Spleen (tissue), 11 donors: ENCODE measurements at regions not wholly inside any gene's neighbourhood (a gene's known extent, or its start where the extent isn't known, plus 50 kb on each side); places are given as distances from the start of the nearest gene placed in this dataset.

ENCODE experiments used
- DNase-seq: peaks from one replicate; pipeline ENCODE4 v3.0.0-alpha.2; 2020
- H3K27ac ChIP-seq, 8 donors: fragments of 200-600 bp; sonication (generic) in 7 of 8; 1 replicate in 4 of 8; 2 replicates in 4 of 8; pipeline versions ENCODE4 v1.5.0 to v1.8.0; 2016 to 2021; ENCODE audit warnings: inconsistent platforms in 4 of 8, mild to moderate bottlenecking in 4 of 8, moderate library complexity in 1 of 8
- H3K27me3 ChIP-seq, 7 donors: fragments of 200-600 bp; sonication (generic) in 6 of 7; replicated peaks in 1 of 7; 1 replicate in 4 of 7; 2 replicates in 3 of 7; pipeline versions ENCODE4 v1.5.0 to v1.8.0; 2016 to 2021; ENCODE audit warnings: inconsistent platforms in 3 of 7, mild to moderate bottlenecking in 1 of 7
- H3K36me3 ChIP-seq, 6 donors: fragments of 200-600 bp; sonication (generic) in 5 of 6; 1 replicate in 4 of 6; 2 replicates in 2 of 6; pipeline versions ENCODE4 v1.5.0 to v1.8.0; 2016 to 2021; ENCODE audit warnings: inconsistent platforms in 2 of 6
- H3K4me1 ChIP-seq, 6 donors: fragments of 200-600 bp; sonication (generic) in 5 of 6; 1 replicate in 3 of 6; 2 replicates in 3 of 6; pipeline versions ENCODE4 v1.5.0 to v1.8.0; 2016 to 2021; ENCODE audit warnings: inconsistent platforms in 3 of 6
- H3K4me3 ChIP-seq, 8 donors: fragments of 200-600 bp; sonication (generic) in 7 of 8; 1 replicate in 4 of 8; 2 replicates in 4 of 8; pipeline versions ENCODE4 v1.5.0 to v1.8.0; 2016 to 2021; ENCODE audit warnings: inconsistent platforms in 4 of 8, mild to moderate bottlenecking in 4 of 8, moderate library complexity in 2 of 8
- H3K9me3 ChIP-seq, 8 donors: fragments of 200-600 bp; sonication (generic) in 7 of 8; 1 replicate in 4 of 8; 2 replicates in 4 of 8; pipeline versions ENCODE4 v1.5.0 to v1.8.0; 2016 to 2021; ENCODE audit warnings: inconsistent platforms in 4 of 8
- POLR2A ChIP-seq, 3 donors: fragments of 450-650 bp; IDR thresholded peaks; one replicate each; pipeline ENCODE4 v1.5.1; 2017; ENCODE audit warnings: antibody characterized with exemption in 3 of 3, mild to moderate bottlenecking in 1 of 3
- POLR2AphosphoS5 ChIP-seq, 3 donors: sonication (generic); formaldehyde crosslinking; IDR thresholded peaks; one replicate each; pipeline ENCODE4 v1.5.1; 2017; ENCODE audit warnings: antibody characterized with exemption in 3 of 3
- WGBS, 5 donors: extraction: QIAGEN DNeasy Blood & Tissue Kit in 3 of 5; methylation state at CpG; one replicate each; pipeline versions ENCODE4 v1.1.5 to v1.1.7; 2013 to 2018; 5-methylcytosine and 5-hydroxymethylcytosine counted together
- intact Hi-C: fragments of 100-400 bp; cut with DNase I; formaldehyde crosslinking; loops from one replicate; pipeline ENCODE4 v1.15.0; 2023; ENCODE audit warnings: low total_unique reads
- TF ChIP-seq, protein P1 (sequence below), 11 experiments: fragments of 200-600 bp in 7 of 11; fragments of 450-650 bp in 4 of 11; sonication (generic) in 4 of 11; IDR thresholded peaks in 8 of 11; conservative IDR thresholded peaks in 3 of 11; 1 replicate in 7 of 11; 2 replicates in 4 of 11; pipeline versions ENCODE4 v1.4.0 to v1.8.0; 2016 to 2021; ENCODE audit warnings: antibody characterized with exemption in 11 of 11, inconsistent platforms in 4 of 11, mild to moderate bottlenecking in 1 of 11
- donor health status: healthy with polysubstance abuse.
- donor health status: DM: no; HTN: no; CAD: no; lungs with moderate emphysema.
- donor health status: DM: no; HTN: no; CAD: no.
- donor health status: Bipolar disorder and iron deficiency.
- donor health status: healthy.
- donor health status: DM: no; HTN: no; CAD: no.
- donor health status: DM: yes; HTN: yes; CAD: no.

DNA sequence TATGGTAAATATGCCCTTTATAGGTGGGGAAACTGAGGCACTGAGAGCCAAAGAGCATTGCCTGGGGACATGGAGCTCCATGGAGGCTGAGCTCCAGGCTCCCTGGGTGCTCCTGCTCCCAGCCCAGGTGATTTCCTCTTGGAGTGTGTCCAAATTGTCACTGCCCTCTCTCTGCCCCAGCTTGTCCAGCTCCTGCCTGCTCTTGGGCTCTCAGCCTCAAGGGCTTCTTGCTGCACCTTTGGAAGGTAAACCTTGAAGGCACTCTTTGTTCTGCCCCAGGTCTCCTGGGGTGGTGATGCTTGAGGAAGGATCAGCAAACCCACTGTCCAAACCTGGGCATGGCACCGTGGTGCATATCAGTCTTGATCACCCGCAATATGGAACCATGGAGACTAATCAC is 166.1 kb downstream of the RPS24 start:
- Histone ChIP-seq H3K4me3 (no peak overlapping the region), H3K36me3 (no peaks in the 10 kb centered on the region), H3K27me3 (no peaks in the 10 kb centered on the region), H3K4me1 (peaks cover 0 to 13% (median 5%) of the 10 kb centered on the region in 6 donors), H3K27ac (no peak overlapping the region), H3K9me3 (no peaks in the 10 kb centered on the region)
- intact Hi-C loops: no loop called here
- no peak for DNase-seq
- TF ChIP-seq POLR2AphosphoS5 (IDR thresholded peaks at IDR 0.05): no peak
- TF ChIP-seq, protein P1, sequence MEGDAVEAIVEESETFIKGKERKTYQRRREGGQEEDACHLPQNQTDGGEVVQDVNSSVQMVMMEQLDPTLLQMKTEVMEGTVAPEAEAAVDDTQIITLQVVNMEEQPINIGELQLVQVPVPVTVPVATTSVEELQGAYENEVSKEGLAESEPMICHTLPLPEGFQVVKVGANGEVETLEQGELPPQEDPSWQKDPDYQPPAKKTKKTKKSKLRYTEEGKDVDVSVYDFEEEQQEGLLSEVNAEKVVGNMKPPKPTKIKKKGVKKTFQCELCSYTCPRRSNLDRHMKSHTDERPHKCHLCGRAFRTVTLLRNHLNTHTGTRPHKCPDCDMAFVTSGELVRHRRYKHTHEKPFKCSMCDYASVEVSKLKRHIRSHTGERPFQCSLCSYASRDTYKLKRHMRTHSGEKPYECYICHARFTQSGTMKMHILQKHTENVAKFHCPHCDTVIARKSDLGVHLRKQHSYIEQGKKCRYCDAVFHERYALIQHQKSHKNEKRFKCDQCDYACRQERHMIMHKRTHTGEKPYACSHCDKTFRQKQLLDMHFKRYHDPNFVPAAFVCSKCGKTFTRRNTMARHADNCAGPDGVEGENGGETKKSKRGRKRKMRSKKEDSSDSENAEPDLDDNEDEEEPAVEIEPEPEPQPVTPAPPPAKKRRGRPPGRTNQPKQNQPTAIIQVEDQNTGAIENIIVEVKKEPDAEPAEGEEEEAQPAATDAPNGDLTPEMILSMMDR (IDR thresholded peaks at IDR 0.05 in 8 of 11, conservative IDR thresholded peaks at IDR 0.05 in 3 of 11): no peak
- no peak for TF ChIP-seq POLR2A (IDR thresholded peaks at IDR 0.05)
- WGBS, 5 donors: 78 to 95% (median 91%) methylated on average over 2 of the region's 2 CpGs

DNA sequence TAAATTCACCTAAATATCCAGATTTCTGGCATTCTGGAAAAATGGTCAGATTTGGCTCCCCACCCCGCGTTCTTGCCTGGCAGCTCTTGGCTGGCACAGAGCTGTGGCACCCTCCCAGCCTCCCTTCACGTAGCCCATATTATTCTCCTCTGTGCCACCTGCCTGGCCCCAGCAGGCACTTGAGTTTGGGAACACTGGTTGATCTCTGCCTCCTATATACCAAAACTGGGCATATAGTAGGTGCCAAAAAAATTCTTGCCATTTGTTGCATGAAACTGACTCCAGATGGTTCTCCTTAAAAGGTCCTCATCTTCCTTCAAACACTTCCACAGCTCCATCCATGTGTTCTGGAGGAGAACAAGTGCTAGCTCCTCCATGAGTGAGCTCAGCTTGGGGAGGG is 167.0 kb downstream of the RPS24 start:
- Histone ChIP-seq H3K27me3 (no peaks in the 10 kb centered on the region), H3K4me1 (peaks cover 0 to 22% (median 5%) of the 10 kb centered on the region in 6 donors), H3K36me3 (no peaks in the 10 kb centered on the region), H3K9me3 (no peaks in the 10 kb centered on the region), H3K4me3 (no peak overlapping the region), H3K27ac (no peak overlapping the region)
- no peak for DNase-seq
- WGBS, 5 donors: 87 to 98% (median 93%) methylated on average over 3 of the region's 3 CpGs
- intact Hi-C loops: no loop called here
- TF ChIP-seq, protein P1 (IDR thresholded peaks at IDR 0.05 in 8 of 11, conservative IDR thresholded peaks at IDR 0.05 in 3 of 11): no peak
- TF ChIP-seq POLR2AphosphoS5 (IDR thresholded peaks at IDR 0.05) (no peak), POLR2A (IDR thresholded peaks at IDR 0.05) (no peak)

DNA sequence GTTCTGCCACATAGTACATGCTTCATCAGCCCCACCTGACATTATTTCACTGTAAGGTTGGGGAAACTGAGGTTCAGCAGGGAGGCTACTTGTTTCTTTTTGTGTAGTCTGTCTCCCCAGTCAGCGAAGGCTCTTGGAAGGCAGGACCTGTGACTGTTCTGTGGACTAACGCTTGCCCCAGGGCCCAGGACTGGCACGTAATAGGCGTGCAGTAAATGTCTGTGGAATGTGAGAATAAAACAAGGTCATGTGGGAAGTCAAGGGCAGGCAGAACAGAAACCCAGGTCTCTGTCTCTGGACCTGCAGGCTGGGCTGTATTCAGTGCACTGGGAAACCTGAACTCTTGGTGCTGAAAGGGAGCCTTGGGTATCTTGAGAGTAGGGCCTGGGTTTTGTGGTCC is 168.7 kb downstream of the RPS24 start:
- no peak overlapping the region for H3K4me3 ChIP-seq
- TF ChIP-seq, protein P1 (IDR thresholded peaks at IDR 0.05 in 8 of 11, conservative IDR thresholded peaks at IDR 0.05 in 3 of 11): no peak
- TF ChIP-seq POLR2AphosphoS5 (IDR thresholded peaks at IDR 0.05) (no peak), POLR2A (IDR thresholded peaks at IDR 0.05) (no peak)
- peaks cover 0 to 22% (median 5%) of the 10 kb centered on the region in 6 donors for H3K4me1 ChIP-seq
- no peaks in the 10 kb centered on the region for H3K9me3 ChIP-seq
- WGBS, 5 donors: 76 to 90% (median 82%) methylated on average over 4 of the region's 4 CpGs
- no peak overlapping the region for H3K27ac ChIP-seq
- DNase-seq: no peak
- no peaks in the 10 kb centered on the region for H3K36me3 ChIP-seq
- H3K27me3 ChIP-seq: no peaks in the 10 kb centered on the region
- intact Hi-C loops: no loop called here

DNA sequence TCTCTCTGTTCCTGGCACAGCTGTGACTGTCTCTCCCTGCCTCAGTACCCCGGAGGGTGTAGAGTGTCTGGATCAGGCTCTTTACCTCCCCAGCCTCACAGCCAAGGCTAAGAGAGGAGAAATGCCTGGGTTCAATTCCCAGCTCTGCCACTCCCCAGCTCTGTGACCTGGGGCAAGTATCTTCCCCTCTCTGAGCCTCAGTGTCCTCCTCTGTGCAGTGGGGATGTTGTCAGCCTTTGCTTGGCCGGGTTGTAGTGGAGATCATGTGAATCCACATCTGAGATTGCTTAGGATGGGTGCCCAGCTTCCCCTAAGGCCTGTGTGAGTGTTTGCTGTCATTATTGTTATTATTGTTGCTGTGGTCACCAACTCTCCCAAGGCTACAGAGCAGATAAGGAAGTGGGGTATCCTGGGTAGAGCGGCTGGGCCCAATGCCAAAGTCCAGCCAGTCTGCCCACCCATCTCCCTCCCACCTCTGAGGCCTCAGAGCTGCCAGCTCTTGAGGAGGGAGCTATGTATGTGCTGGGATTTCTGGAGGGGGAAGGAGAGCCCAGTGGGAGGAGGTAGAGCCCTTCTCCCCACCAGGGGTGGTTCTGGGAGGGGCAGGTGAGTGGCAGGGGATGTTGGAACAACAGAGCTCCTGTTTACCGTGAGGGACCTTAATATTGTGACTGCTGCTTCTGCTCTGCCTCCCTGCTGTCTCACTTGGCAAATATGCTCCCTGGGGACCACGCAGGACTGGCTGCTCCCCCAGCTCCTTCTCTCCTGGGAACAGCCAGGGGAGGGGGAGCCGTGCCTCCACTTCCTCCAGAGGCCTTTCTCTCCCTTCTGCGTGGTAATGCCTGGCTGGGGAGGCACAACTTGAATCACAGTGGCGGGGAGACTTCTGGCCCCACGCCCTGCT is 170.5 kb downstream of the RPS24 start:
- no peak for DNase-seq
- TF ChIP-seq POLR2AphosphoS5 (IDR thresholded peaks at IDR 0.05): peak in 1 of 3 donors; percentile 62
- TF ChIP-seq, protein P1 (IDR thresholded peaks at IDR 0.05 in 8 of 11, conservative IDR thresholded peaks at IDR 0.05 in 3 of 11): no peak
- 46 to 71% (median 59%) methylated on average over 8 to 9 of the region's 9 CpGs for WGBS, 5 donors

More for the DNA sequence above, 170.5 kb downstream of the RPS24 start:
- Histone ChIP-seq H3K4me3 (no peak overlapping the region), H3K9me3 (no peaks in the 10 kb centered on the region), H3K27me3 (no peaks in the 10 kb centered on the region), H3K36me3 (no peaks in the 10 kb centered on the region), H3K27ac (peak overlapping the region in 1 of 8 donors; percentile 15), H3K4me1 (peaks cover 0 to 22% (median 5%) of the 10 kb centered on the region in 6 donors)
- intact Hi-C loops: no loop called here
